Thyroid gland (tissue), 4 donors: ENCODE measurements at regions not wholly inside any gene's neighbourhood (a gene's known extent, or its start where the extent isn't known, plus 50 kb on each side); places are given as distances from the start of the nearest gene placed in this dataset.

ENCODE experiments used
- POLR2A ChIP-seq, 2 donors: fragments of 450-650 bp; IDR thresholded peaks; one replicate each; pipeline ENCODE4 v1.6.1; 2017; ENCODE audit warnings: antibody characterized with exemption in 2 of 2, mild to moderate bottlenecking in 2 of 2, moderate library complexity in 1 of 2
- TF ChIP-seq, protein P1 (sequence below), 6 experiments: fragments of 200-600 bp in 3 of 6; fragments of 450-650 bp in 3 of 6; sonication (generic) in 3 of 6; IDR thresholded peaks; one replicate each; pipeline ENCODE4 v1.5.1; 2016 to 2019; ENCODE audit warnings: antibody characterized with exemption in 6 of 6, mild to moderate bottlenecking in 2 of 6, inconsistent platforms in 1 of 6, moderate library complexity in 1 of 6

- TF ChIP-seq, protein P1, sequence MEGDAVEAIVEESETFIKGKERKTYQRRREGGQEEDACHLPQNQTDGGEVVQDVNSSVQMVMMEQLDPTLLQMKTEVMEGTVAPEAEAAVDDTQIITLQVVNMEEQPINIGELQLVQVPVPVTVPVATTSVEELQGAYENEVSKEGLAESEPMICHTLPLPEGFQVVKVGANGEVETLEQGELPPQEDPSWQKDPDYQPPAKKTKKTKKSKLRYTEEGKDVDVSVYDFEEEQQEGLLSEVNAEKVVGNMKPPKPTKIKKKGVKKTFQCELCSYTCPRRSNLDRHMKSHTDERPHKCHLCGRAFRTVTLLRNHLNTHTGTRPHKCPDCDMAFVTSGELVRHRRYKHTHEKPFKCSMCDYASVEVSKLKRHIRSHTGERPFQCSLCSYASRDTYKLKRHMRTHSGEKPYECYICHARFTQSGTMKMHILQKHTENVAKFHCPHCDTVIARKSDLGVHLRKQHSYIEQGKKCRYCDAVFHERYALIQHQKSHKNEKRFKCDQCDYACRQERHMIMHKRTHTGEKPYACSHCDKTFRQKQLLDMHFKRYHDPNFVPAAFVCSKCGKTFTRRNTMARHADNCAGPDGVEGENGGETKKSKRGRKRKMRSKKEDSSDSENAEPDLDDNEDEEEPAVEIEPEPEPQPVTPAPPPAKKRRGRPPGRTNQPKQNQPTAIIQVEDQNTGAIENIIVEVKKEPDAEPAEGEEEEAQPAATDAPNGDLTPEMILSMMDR (IDR thresholded peaks at IDR 0.05), result no peak
- no peak for TF ChIP-seq POLR2A (IDR thresholded peaks at IDR 0.05)
Observed at GRCh38 chr6:12356983-12357972, 67.1 kb downstream of the EDN1 start.
